K562 (cell line): ENCODE measurements at regions not wholly inside any gene's neighbourhood (a gene's known extent, or its start where the extent isn't known, plus 50 kb on each side); places are given as distances from the start of the nearest gene placed in this dataset.

Source experiments
- ATAC-seq: fragments of 200-7000 bp; cut with Tn5 transposase; 3 replicates; pipeline ENCODE4 v1.9.1; 2020; ENCODE audit warnings: moderate library complexity
- BruUV-seq: library from RNA; stranded (reverse); fragments of 400-500 nt; replicated peaks from 2 replicates; lab custom pipeline; 2021; lab: Mats Ljungman, UMichigan
- CTCF ChIA-PET: fragments of 300-600 bp; formaldehyde crosslinking; extraction: SDS; loops from one replicate; lab custom pipeline; 2021; ENCODE audit warnings: low intra/inter-chr PET ratio; lab: Yijun Ruan, JAX
- POLR2A ChIA-PET: fragments of 300-600, 350-650 bp; sonication (Branson Sonifier 250); formaldehyde crosslinking; extraction: SDS; loops from one replicate; lab custom pipeline; 2021; ENCODE audit warnings: antibody characterized with exemption, inconsistent platforms; lab: Yijun Ruan, JAX
- DNase-seq, 4 experiments: peaks; one replicate each; pipeline versions ENCODE4 v3.0.0 to v3.0.0-alpha.2; 2011 to 2018; ENCODE audit warnings: low spot score in 3 of 4, mixed read lengths in 3 of 4; ENCODE audit errors: extremely low read depth in 1 of 4
- FAIRE-seq: peaks from 2 replicates; lab custom pipeline; 2011; peaks lifted over from hg19 to GRCh38; lab: Jason Lieb, UNC
- H2AFZ ChIP-seq: 2 replicates; pipeline ENCODE4 v1.6.0; 2011; ENCODE audit warnings: low read depth, low read length, control low read depth, inconsistent platforms
- H3K27ac ChIP-seq: fragments of 200-600 bp; 3 replicates; pipeline ENCODE4 v1.8.0; 2011; ENCODE audit warnings: low read depth, mild to moderate bottlenecking, control low read depth, inconsistent platforms, low read length, moderate library complexity, mixed read lengths; ENCODE audit errors: extremely low read depth
- H3K27me3 ChIP-seq, 2 experiments: fragments of 300-600 bp in 1 of 2; 2 replicates in 1 of 2; 3 replicates in 1 of 2; pipeline versions ENCODE4 v1.6.0 to v1.8.0; 2011; ENCODE audit warnings: inconsistent platforms in 2 of 2, low read length in 2 of 2, mild to moderate bottlenecking in 1 of 2, mixed read lengths in 1 of 2, moderate library complexity in 1 of 2; ENCODE audit not compliant: control insufficient read depth in 2 of 2, insufficient read depth in 2 of 2
- H3K36me3 ChIP-seq: fragments of 300-600 bp; 3 replicates; pipeline ENCODE4 v1.8.0; 2011; ENCODE audit warnings: mild to moderate bottlenecking, low read length, inconsistent platforms; ENCODE audit not compliant: control insufficient read depth, insufficient read depth
- H3K4me1 ChIP-seq, 2 experiments: fragments of 200-600 bp in 1 of 2; replicated peaks in 1 of 2; 2 replicates in 1 of 2; 3 replicates in 1 of 2; pipeline versions ENCODE4 v1.5.1 to v1.8.0; 2011; ENCODE audit warnings: inconsistent platforms in 2 of 2, low read length in 2 of 2, mild to moderate bottlenecking in 1 of 2, mixed read lengths in 1 of 2, moderate library complexity in 1 of 2; ENCODE audit not compliant: control insufficient read depth in 2 of 2, insufficient read depth in 2 of 2
- H3K4me2 ChIP-seq: 2 replicates; pipeline ENCODE4 v1.6.1; 2011; ENCODE audit warnings: low read length, control low read depth, inconsistent platforms, mixed read lengths; ENCODE audit not compliant: insufficient read depth
- H3K4me3 ChIP-seq: fragments of 200-600 bp; sonication (generic), shearing (Covaris generic); 2 replicates; pipeline ENCODE4 v1.5.1; 2016; ENCODE audit warnings: control low read depth, inconsistent platforms
- H3K79me2 ChIP-seq: fragments of 200-600 bp; 3 replicates; pipeline ENCODE4 v1.8.0; 2011; ENCODE audit warnings: low read length, inconsistent platforms; ENCODE audit not compliant: control insufficient read depth, insufficient read depth
- H3K9ac ChIP-seq, 2 experiments: 2 replicates each; pipeline versions ENCODE4 v1.6.0 to v1.6.1; 2011; ENCODE audit warnings: low read depth in 2 of 2, low read length in 2 of 2, control low read depth in 1 of 2, inconsistent platforms in 1 of 2, mild to moderate bottlenecking in 1 of 2, mixed read lengths in 1 of 2; ENCODE audit not compliant: insufficient read depth in 1 of 2
- H3K9me1 ChIP-seq: one replicate; pipeline ENCODE4 v1.6.0; 2011; ENCODE audit warnings: inconsistent platforms, mild to moderate bottlenecking, low read length, moderate library complexity; ENCODE audit not compliant: control insufficient read depth, insufficient read depth
- H3K9me3 ChIP-seq: replicated peaks from 2 replicates; pipeline ENCODE4 v1.5.1; 2011; ENCODE audit warnings: low read depth, low read length, inconsistent platforms; ENCODE audit not compliant: control insufficient read depth, insufficient read depth
- H4K20me1 ChIP-seq: replicated peaks from 2 replicates; pipeline ENCODE4 v1.6.1; 2011; ENCODE audit warnings: low read length, inconsistent platforms, mixed read lengths; ENCODE audit not compliant: control insufficient read depth, insufficient read depth
- BCLAF1 ChIP-seq, 2 experiments: fragments of 450-650 bp in 1 of 2; IDR thresholded peaks; 2 replicates each; pipeline ENCODE4 v1.6.1; 2011 to 2017; ENCODE audit warnings: low read depth in 2 of 2, antibody characterized with exemption in 1 of 2, borderline replicate concordance in 1 of 2, low read length in 1 of 2, mild to moderate bottlenecking in 1 of 2, mixed read lengths in 1 of 2; ENCODE audit not compliant: control insufficient read depth in 1 of 2
- FOS ChIP-seq: IDR thresholded peaks from 3 replicates; pipeline ENCODE4 v1.6.1; 2011; ENCODE audit not compliant: insufficient read length; ENCODE audit errors: extremely low read depth
- GTF2E2 ChIP-seq: fragments of 200-800 bp; sonication (Bioruptor generic); IDR thresholded peaks from 2 replicates; pipeline ENCODE4 v1.6.1; 2016; ENCODE audit warnings: missing genetic modification characterization, missing compliant biosample characterization
- MCM2 ChIP-seq: fragments of 450-650 bp; IDR thresholded peaks from 2 replicates; pipeline ENCODE4 v1.6.1; 2017; ENCODE audit warnings: low read depth, mild to moderate bottlenecking
- MCM3 ChIP-seq: fragments of 450-650 bp; IDR thresholded peaks from 2 replicates; pipeline ENCODE4 v1.6.1; 2016
- NR1H2 ChIP-seq: sonication (generic); formaldehyde crosslinking; IDR thresholded peaks from 2 replicates; pipeline ENCODE4 v1.4.0; 2020; ENCODE audit warnings: mild to moderate bottlenecking, missing genetic modification reagents
- ZHX1 ChIP-seq: fragments of 150-350 bp; conservative IDR thresholded peaks from 2 replicates; pipeline ENCODE4 v1.6.1; 2014; ENCODE audit warnings: low read length
- ZNF707 ChIP-seq: fragments of 250-450 bp; sonication (Bioruptor Pico); conservative IDR thresholded peaks from 2 replicates; pipeline ENCODE4 v1.8.0; 2022; ENCODE audit warnings: inconsistent platforms, mild to moderate bottlenecking, moderate library complexity
- WGBS: fragments of 100-300 bp; shearing (Covaris generic); methylation state at CpG from one replicate; pipeline ENCODE4 v1.1.6; 2016; ENCODE audit warnings: low coverage, mixed read lengths; ENCODE audit not compliant: insufficient coverage; ENCODE audit errors: missing lambda C conversion rate; 5-methylcytosine and 5-hydroxymethylcytosine counted together
- in situ Hi-C: fragments of 300-500 bp; cut with MboI; formaldehyde crosslinking; loops from 4 replicates; pipeline ENCODE4 v1.15.0; 2018; ENCODE audit warnings: inconsistent platforms, mixed read lengths
- intact Hi-C: fragments of 100-400 bp; cut with micrococcal nuclease; formaldehyde crosslinking; loops from 2 replicates; pipeline ENCODE4 v1.14.2; 2022
- TF ChIP-seq, protein P1 (sequence below): fragments of 250-450 bp; sonication (Bioruptor Pico); IDR thresholded peaks from 2 replicates; pipeline ENCODE4 v1.5.1; 2021; ENCODE audit warnings: mild to moderate bottlenecking
- TF ChIP-seq, protein P2 (sequence below), 2 experiments: IDR thresholded peaks; 2 replicates each; pipeline ENCODE4 v1.6.1; 2011; ENCODE audit warnings: borderline replicate concordance in 1 of 2, control low read depth in 1 of 2, low read depth in 1 of 2, low read length in 1 of 2, mild to moderate bottlenecking in 1 of 2, mixed read lengths in 1 of 2, moderate library complexity in 1 of 2; ENCODE audit not compliant: insufficient read depth in 1 of 2, insufficient read length in 1 of 2, poor library complexity in 1 of 2, severe bottlenecking in 1 of 2; ENCODE audit errors: extremely low read depth in 1 of 2
- TF ChIP-seq, protein P3 (sequence below): sonication (generic); formaldehyde crosslinking; IDR thresholded peaks from 2 replicates; pipeline ENCODE4 v1.8.1; 2023; ENCODE audit warnings: mild to moderate bottlenecking, missing genetic modification reagents

DNA sequence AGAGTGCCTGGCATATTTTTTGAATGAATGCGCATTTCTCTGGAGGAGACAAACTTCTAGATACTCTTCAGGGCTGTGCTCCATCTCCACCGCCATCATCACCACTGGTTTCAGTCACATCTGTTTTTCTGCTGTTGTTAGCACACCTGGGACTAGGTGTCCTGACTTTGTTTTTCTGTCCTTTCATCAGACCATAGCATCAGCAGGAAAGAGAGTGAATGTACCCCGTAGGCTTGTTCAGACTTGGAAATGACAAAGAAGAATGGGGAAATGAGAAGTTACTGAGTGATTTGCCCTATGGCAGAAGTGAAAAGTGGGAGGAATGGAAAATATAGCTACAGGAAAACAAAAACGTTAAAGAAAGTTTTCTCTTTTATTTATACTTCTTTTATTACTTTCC lies 965.2 kb upstream of the FANCL start:
- Histone ChIP-seq H4K20me1 (no peaks in the 10 kb centered on the region), H2AFZ (no peak overlapping the region), H3K79me2 (no peaks in the 10 kb centered on the region), H3K27me3 (no peaks in the 10 kb centered on the region), H3K9me3 (no peaks in the 10 kb centered on the region), H3K27ac (no peak overlapping the region), H3K4me2 (no peak overlapping the region), H3K9me1 (no peaks in the 10 kb centered on the region), H3K36me3 (no peaks in the 10 kb centered on the region), H3K4me1 (no peaks in the 10 kb centered on the region), H3K4me3 (no peak overlapping the region), H3K9ac (no peak overlapping the region)
- ChIA-PET CTCF (no interaction called here), POLR2A (interaction anchor here (0.8 kb wide), 1 partner anchor 24 kb away, joined by 3 read pairs; no protein-coding TSS in a partner anchor)
- BruUV-seq, result no TSS peak
- ATAC-seq (no peak), FAIRE-seq (no peak), DNase-seq (no peak)
- in situ Hi-C loops, result no loop called here
- intact Hi-C loops, result no loop called here
- 0% methylated on average over 4 of the region's 4 CpGs for WGBS
- TF ChIP-seq MCM3 (no peak), GTF2E2 (tag) (no peak), ZHX1 (no peak), MCM2 (no peak), NR1H2 (CRISPR knock-in tag) (no peak), FOS (no peak), BCLAF1 (IDR thresholded peaks at IDR 0.05; ENCODE audit: borderline replicate concordance in 1 of 2, control insufficient read depth in 1 of 2, low read depth in 2 of 2, low read length in 1 of 2) (no peak), ZNF707 (CRISPR knock-in tag) (no peak)
- TF ChIP-seq, protein P1, sequence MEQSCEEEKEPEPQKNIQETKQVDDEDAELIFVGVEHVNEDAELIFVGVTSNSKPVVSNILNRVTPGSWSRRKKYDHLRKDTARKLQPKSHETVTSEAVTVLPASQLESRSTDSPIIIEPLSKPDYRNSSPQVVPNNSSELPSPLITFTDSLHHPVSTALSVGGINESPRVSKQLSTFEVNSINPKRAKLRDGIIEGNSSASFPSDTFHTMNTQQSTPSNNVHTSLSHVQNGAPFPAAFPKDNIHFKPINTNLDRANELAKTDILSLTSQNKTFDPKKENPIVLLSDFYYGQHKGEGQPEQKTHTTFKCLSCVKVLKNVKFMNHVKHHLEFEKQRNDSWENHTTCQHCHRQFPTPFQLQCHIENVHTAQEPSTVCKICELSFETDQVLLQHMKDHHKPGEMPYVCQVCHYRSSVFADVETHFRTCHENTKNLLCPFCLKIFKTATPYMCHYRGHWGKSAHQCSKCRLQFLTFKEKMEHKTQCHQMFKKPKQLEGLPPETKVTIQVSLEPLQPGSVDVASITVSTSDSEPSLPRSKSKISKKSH (CRISPR knock-in tag), result no peak
- TF ChIP-seq, protein P2, sequence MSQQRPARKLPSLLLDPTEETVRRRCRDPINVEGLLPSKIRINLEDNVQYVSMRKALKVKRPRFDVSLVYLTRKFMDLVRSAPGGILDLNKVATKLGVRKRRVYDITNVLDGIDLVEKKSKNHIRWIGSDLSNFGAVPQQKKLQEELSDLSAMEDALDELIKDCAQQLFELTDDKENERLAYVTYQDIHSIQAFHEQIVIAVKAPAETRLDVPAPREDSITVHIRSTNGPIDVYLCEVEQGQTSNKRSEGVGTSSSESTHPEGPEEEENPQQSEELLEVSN (IDR thresholded peaks at IDR 0.05; ENCODE audit: borderline replicate concordance in 1 of 2, extremely low read depth in 1 of 2, insufficient read depth in 1 of 2, insufficient read length in 1 of 2, low read depth in 1 of 2, low read length in 1 of 2, poor library complexity in 1 of 2, severe bottlenecking in 1 of 2), result no peak
- TF ChIP-seq, protein P3, sequence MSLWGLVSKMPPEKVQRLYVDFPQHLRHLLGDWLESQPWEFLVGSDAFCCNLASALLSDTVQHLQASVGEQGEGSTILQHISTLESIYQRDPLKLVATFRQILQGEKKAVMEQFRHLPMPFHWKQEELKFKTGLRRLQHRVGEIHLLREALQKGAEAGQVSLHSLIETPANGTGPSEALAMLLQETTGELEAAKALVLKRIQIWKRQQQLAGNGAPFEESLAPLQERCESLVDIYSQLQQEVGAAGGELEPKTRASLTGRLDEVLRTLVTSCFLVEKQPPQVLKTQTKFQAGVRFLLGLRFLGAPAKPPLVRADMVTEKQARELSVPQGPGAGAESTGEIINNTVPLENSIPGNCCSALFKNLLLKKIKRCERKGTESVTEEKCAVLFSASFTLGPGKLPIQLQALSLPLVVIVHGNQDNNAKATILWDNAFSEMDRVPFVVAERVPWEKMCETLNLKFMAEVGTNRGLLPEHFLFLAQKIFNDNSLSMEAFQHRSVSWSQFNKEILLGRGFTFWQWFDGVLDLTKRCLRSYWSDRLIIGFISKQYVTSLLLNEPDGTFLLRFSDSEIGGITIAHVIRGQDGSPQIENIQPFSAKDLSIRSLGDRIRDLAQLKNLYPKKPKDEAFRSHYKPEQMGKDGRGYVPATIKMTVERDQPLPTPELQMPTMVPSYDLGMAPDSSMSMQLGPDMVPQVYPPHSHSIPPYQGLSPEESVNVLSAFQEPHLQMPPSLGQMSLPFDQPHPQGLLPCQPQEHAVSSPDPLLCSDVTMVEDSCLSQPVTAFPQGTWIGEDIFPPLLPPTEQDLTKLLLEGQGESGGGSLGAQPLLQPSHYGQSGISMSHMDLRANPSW (CRISPR knock-in tag), result no peak
